CD1c-positive myeloid dendritic cell (primary cell): ENCODE measurements at regions not wholly inside any gene's neighbourhood (a gene's known extent, or its start where the extent isn't known, plus 50 kb on each side); places are given as distances from the start of the nearest gene placed in this dataset.
A peak's percentile ranks its signal among the peaks of the same experiment; 100 is the strongest.
"Not testable (repeated sequence)": the region's sequence is repeated elsewhere in the genome, so short reads cannot be mapped to it uniquely, and the experiment has no call there.

ENCODE experiments used
- DNase-seq: peaks from one replicate; pipeline ENCODE4 v3.0.0-alpha.2; 2016; ENCODE audit errors: extremely low spot score

DNA sequence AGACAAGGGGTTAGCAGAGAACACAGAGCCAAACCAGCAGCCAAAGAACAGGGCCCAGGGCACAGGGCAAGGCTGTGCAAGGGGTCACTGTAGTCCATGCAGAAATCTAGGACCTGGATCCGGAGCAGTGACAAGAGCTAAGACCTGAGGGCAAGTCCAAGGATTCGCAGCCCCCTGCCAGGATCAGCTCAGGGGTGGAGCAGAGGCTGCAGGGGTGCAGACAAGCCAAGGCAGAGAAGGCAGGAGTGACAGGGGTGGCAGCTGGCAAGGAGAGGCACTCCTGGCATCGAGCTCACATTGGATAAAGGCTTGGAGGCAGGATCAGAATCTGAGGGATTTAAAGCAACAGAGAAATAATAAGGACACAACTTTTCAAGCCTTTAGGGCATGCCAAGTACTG is 80.7 kb upstream of the NANOS1 start:
- no peak for DNase-seq

DNA sequence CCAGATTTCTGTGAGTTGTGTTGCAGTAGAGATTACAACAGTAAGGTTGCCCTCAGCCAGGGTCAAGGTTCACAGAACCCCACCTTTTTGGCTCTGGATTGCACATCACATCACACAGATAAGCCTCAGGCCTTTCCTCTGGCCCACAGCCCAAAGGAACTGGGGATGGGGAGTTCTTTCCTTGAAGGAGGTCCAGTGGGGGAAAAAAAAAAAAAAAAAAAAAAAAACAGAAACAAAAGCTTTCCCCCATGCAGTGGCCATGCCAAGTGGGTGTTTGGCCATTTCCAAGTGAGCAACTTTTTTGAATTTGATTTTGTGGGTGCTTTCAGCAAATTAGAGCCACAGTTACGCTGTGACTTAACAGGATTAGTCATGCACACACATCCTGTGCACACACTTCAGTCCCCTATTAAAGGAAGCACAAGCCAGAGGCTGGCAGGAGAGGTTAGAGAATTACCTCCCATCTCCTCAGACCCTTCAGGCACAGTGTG is 79.3 kb upstream of the NANOS1 start:
- no peak for DNase-seq

DNA sequence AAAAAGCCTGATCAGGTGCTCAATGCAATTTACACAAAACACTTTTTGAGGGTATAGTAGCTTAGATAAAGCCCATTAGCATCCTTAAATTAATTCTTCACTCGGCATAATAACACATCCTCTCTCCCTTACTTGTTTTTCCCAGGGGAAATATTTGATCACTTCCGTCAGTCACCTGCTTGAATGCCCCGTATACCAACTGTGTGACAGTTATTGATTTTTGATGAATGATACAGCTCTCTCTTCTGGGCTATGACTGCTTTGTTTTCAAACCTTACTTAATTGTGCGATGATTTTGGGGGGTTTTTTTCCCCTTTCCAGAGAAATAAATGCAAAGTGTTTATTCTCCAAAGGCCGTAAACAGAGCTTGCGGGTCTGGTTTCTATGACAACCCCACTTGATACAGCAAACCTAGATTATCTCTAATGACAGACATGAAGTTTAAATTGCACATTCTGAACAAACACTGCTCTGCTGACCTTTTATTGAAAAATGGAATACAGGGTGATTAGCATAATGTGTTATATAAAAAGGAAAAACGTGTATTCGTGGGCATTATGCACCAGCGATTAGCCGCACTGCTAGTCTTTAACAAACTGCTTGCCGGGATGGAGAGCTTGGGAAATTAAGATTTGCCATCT is 78.4 kb upstream of the NANOS1 start:
- no peak for DNase-seq

DNA sequence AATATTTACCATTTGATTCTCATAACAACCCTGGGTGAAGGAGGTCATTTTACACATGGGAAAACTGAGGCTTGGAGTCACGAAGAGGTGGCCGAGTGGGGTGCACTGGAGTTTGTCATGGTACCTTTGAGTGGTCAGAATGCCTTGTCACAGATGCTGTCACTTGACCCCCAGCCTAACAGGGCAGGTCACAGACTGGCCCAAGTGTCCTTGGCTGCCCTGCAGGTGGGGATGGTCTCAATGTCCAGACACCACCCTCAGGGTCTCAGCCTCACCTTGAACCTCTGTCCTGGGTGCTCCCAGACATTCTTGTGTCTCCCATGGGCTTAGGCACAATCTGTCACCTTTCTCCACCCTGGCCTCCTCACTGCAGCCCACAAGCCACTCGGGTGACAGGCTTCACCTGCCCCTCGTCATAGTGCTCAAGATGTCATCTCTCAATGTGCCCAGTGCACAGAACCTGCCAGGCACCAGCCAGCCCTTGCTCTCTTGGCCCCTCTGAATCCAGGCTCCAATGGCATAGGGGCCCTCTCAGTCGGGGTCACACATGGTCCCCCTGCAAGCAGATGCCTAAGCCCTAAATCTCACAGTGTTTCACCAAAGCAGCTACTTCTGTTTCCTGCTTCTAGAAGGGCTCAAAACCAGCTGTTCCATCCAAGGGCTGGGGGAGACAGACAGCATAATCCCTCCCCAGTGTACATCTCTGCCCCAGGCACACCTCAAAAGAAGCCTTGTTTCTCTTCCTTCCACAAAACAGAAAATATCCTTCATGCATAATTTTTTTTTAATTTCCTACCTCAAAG is 76.8 kb upstream of the NANOS1 start:
- no peak for DNase-seq

DNA sequence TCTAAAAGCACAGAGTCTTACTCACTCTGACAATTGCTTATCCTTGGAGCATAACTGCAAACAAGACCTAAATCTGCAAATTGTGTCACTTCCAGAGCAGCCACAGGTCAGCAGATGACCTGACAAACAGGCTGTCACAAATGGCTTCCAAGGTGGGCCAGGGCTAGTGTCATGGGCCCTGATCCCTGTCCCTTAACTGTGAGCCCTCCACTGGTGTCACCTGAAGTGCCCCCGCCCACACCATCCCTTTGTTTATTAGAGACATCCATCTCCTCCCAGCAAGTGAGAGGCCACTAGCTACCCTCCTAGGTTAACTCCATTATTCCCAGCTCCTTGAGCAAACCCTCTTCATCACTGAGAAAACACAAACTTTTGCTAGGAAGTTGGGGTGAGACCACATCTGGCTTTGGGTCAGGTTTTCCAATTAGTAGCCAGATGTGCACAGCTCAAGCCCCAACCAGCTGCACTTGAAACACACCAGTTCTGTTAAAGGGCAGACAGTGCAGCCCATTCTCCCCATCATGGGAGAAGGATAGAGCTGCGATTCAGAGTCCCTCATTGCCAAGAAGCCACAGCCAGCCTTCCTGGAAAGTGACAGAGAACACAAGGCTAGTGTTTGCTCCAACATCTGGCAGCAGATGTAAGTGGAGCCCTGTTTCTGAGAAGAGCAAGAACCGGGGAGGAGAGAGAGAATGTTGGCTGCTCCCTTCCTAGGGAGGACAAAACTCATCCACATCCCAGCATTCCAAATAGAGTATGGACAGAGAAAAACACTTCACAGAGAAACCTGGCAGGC is 75.7 kb upstream of the NANOS1 start:
- DNase-seq = no peak

DNA sequence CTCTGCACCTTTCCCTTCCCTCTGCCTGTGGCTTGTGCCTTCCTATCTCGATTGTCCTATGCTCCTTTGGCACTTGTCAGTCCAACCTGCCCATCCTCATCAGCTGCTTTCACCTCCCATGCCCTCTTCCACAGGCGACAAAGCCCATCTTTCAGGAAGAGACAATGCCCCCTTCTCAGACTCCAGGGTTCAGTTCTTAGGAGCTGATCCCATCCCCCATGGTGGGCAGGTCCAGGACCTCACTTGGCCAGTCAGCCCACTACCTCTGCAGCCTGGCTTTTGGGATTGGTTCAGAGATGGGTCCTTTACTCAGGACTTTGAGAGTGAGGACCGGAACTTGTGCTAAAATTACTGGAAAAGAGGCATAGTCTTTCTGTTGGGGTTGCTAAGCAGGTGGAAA is 74.0 kb upstream of the NANOS1 start:
- DNase-seq = no peak

DNA sequence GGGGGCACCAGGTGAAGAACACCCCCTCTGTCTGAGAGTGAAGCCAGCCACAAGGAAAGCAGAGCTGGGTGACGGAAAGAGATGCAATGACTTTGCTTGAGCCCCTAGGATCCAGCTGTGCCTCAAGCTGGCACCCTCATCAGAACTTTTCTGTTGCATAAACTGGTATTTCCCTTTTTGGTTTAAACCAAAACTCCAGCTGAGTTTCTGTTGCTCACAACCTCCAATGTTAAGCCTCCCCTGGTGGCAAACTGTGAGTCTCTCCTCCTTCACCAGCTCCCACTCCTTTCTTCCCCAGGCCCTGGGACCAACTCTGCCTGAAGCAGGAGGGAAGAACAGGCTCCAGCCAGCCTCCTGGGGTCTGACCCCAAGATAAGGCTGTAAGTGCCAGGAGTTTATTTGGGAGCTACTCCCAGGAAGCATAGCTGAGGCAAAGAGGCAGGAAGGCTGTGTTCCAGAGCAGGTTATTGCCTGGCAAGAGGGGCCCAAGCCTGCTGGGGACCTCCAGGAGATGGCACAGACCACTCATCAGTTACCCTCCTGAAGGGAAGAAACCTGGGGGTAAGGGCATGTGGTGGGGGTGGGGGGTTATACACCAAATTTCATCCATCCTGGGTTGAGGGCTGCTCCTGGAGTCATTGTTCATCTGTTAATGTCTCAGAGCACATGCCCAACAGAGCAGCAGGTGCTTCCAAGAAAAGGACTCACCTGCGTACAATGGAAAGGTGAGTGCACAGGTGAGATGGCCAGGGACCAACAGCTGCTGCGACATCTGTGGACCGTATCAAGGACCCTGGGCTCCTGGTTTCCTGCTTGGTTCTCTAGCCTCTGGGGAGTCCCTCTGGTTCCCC is 73.3 kb upstream of the NANOS1 start:
- no peak for DNase-seq

DNA sequence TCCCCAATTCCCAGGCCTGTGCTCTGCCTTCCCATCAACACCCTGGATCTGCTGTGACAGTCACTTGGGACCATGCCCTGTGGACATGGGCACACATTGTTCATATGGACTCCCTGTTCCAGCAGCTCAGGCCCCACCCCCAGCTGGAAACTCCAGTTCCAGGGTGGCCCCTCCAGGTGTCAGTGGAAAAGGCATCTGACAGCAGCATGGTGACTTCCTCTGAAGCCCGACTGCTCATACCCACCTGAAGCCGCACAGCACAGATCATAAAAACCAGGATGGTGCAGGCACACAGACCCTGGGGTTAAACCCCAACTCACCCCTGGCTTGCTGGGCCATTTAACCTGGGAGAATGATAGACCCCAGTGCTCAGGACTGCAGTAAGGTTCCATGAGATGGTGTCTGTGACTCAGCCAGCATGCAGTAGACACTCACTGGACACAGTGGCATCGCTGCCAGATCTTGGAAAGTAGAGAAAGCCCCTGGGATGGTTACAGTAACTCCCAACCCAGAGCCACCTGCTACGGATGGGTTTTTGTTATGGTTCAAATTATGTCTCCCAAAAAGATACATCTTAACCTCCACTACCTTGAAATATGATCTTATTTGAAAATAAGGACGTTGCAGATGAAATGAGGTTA is 72.6 kb upstream of the NANOS1 start:
- no peak for DNase-seq

DNA sequence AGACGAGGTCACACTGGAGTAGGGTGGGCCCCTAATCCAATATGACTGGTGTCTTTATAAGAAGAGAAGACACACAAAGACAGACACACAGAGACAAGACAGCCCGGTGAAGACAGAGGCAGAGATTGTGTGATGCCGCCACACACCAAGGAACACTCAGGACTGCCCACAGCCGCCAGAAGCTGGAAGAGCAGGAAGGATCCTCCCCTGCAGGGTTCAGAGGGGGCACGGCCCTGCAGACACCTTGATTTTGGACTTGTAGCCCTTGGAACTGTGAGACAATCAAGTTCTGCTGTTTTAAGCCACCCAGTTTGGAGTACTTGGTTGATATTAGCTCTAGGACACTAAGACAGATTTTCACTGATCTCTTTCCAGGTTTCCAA is 72.1 kb upstream of the NANOS1 start:
- DNase-seq = no peak

DNA sequence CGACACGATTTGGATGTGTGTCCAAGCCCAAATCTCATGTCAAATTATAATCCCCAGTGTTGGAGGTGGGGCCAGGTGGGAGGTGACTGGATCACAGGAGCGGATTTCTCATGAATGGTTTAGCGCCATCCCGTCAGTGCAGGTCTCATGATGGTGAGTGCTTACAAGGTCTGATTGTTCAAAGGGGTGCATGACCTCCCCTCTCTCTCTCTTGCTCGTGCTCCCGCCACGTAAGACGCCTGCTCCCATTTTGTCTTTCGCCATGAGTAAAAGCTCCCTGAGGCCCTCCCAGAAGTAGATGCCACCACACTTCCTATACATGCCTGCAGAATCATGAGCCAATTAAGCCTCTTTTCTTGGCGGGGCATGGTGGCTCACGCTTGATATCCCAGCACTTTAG is 71.5 kb upstream of the NANOS1 start:
- DNase-seq = no peak

DNA sequence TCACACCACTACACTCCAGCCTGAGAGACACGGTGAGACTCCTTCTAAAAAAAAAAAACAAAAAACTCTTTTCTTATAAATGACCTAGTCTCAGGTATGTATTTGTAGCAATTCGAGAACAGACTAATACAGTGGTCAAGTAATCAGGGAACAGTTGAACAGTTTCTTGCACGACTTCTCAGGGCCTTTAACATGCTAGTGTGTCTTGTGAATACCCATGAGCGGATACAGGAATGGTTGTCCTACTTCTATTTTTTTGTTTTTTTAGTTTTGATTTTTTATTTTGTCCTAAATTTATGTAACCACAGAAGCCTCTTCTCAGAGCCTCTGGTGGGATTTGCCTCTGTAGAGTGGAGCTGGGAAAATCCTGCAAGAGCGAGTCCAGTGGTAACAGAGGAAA is 71.0 kb upstream of the NANOS1 start:
- no peak for DNase-seq

DNA sequence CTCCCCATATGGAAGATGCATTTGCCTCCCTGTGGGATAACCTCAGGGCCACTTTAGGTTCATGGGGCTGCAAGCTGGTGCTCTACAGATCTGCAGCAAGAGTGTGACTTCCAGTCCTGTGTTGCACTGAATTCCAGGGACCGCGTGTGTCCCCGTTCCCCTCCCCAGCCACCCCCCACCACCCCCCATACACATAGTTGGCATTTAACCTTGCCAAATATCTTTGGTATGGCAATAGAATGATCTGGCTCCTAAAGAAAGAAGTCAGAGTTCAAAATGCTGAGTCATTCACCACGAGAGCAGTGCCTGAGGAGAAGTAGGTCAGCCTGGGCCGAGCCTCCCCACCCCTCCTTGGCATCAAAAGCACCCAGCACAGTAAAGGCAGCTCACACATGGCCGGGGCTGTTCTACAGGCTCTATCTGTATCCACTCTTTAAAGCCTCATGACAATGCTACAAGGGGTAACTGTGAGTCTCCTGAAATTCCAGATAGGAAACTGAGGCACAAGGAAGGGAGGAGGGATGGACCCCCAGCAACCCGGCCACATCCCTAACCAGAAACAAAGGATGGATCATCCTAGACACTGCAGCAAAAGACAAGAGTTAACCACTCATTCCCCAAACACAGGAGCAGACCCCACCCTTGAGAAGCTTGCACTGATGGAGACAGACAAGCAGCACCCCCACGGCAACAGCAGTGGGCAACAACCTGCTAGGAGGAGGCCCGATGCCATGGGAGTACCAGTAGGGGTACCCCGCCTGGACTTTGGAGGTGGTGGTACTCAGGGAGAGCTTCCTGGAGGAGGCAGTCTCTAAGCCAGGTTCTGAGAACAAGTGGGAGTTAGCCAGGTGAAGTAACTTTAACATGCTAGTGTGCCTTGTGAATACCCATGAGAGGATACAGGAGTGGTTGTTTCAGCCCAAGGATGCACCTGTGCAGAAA is 70.3 kb upstream of the NANOS1 start:
- DNase-seq = peak; percentile 51

DNA sequence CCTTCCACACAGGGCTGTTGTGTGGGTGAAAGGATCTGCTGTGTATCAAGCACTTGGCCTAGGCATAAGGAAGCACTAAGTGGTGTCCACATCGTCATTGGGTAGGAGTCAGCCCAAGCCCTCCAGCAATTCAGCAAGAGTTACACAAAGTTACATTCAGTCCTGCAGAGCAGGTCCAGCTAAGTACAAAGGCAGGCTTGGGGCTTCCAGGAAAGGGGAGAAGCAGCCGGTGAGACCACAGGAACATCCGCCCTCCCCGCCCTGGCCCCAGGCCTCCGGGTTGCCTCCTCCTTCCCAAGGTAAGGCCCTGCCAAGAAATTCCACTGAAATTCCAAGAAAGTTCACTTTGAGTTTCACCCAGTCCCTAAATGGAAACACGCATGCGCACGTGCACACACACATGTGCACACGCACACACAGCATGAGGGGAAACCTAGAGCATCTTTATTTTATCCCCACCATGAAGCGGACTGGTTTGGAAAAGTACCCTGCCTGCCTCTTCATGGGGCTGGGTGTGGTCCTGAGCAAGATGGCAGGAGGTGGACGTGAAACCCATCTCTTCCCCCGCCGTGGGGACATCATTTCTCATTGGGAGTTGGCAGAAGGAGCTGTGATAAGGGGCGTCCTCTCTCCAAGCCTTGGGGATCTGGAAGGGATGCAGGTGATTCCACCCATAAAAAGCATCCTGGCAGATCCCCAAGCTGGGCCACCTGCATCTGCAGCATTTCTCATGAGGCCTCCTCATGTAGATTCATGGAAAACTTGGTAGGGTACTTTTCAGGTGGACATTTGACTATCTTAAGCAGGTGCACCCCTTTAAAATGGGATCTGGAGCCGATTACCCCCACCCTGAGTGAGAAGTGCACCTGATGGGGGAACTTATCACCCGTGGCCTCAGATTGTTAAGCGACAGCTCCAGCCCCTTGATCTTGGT is 69.1 kb upstream of the NANOS1 start:
- no peak for DNase-seq

DNA sequence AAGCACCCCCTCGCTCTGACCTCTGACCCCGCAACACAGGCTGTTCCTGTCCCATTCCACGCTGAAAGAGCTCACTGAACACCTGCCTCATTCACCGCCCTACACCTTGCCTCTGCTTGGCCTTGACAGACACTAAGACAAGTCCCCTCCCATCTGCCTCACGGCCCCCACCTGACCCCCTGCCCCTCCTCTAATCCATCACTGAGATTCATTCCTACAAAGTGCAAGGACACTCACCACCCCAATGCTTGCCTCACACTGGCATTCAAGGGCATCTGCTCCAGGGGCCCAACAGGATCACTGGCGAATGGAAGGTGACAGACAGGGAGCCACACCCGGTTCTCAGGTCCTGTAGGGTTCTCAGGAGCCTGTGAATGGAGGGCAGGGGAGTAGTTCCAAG is 68.1 kb upstream of the NANOS1 start:
- no peak for DNase-seq

DNA sequence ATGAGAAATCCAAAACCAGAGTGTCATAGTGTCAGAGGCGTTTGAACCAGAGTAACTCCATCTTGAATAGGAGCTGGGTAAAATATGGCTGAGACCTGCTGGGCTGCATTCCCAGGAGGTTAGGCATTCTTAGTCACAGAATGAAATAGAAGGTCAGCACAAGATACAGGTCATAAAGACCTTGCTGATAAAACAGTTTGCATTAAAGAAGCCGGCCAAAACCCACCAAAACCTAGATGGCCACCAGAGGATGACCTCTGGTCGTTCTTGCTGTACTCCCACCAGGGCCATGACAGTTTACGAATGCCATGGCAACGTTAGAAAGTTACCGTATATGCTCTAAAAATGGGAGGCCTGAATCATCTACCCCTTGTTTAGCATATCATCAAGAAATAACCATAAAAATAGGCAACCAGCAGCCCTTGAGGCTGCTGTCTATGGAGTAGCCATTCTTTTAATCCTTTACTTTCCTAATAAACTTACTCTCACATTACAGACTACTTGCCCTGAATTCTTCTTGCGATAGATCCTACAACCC is 67.1 kb upstream of the NANOS1 start:
- DNase-seq = not testable (repeated sequence)

DNA sequence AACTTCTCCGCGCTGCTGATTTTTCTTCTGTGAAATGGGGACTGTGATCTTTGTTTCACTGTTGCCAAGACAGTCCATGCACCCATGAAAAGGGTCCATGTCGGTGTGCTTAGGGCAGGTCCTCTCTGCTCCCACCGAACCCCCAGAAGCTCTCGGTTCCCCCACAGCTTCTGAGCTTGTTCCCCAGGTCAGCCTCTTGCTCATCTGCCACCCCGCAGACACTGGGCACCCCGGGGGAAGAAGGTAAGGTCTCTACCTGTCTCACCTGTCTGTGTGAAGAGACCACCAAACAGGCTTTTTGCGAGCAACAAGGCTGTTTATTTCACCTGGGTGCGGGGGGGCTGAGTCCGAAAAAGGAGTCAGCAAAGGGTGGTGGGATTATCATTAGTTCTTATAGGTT is 66.2 kb upstream of the NANOS1 start:
- DNase-seq = no peak

DNA sequence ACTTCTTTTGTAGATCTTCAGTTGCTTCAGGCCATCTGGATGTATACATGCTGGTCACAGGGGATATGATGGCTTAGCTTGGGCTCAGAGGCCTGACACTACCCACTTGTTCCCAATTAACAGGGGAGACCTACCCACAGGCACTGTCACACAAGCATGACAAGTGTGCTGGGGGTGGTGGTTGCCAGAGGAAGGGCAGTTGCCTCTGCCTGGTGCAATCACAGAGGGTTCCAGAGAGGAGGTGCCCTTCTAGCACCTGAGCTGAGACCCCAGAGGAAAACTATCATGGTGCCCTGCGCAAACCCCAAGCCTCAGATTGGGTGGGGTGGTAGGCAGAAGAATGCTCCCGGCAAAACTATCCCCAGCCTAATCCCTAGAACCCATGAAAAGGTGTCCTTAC is 65.6 kb upstream of the NANOS1 start:
- DNase-seq = no peak

DNA sequence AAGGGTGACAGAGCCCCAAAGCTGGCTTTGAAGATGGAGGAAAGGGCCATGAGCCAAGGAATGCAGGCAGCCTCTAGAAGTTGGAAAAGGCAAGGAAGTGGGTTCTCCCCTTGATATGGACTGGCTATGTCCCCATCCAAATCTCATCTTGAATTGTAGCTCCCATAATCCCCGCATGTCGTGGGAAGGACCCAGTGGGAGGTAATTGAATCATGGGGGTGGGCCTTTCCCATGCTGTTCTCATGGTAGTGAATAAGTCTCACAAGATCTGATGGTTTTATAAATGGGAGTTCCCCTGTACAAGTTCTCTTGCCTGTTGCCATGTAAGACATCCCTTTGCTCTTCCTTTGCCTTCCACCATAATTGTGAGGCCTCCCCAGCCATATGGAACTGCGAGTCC is 65.0 kb upstream of the NANOS1 start:
- not testable (repeated sequence) for DNase-seq

DNA sequence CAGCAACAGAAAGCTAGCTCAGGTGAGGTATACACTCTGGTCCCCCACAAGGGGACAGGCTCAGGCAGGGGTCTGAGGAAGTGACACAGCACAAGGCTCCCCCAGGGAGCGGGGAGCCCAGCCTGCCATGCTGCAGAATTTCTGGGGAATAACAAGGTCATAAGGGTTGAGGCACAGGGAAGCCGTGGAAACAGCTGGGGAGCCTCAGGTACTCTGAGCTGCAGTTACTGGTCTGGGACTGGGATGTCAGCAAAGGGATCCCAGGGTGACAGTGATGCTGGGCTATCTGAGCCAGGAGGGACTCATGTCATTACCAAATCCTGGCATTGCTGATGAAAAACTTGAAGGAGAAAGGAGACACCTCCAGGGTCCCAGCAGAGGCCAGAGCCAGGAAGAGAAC is 64.4 kb upstream of the NANOS1 start:
- no peak for DNase-seq
